ENCODE measurements at regions not wholly inside any gene's neighbourhood (a gene's known extent, or its start where the extent isn't known, plus 50 kb on each side); places are given as distances from the start of the nearest gene placed in this dataset.

DNA sequence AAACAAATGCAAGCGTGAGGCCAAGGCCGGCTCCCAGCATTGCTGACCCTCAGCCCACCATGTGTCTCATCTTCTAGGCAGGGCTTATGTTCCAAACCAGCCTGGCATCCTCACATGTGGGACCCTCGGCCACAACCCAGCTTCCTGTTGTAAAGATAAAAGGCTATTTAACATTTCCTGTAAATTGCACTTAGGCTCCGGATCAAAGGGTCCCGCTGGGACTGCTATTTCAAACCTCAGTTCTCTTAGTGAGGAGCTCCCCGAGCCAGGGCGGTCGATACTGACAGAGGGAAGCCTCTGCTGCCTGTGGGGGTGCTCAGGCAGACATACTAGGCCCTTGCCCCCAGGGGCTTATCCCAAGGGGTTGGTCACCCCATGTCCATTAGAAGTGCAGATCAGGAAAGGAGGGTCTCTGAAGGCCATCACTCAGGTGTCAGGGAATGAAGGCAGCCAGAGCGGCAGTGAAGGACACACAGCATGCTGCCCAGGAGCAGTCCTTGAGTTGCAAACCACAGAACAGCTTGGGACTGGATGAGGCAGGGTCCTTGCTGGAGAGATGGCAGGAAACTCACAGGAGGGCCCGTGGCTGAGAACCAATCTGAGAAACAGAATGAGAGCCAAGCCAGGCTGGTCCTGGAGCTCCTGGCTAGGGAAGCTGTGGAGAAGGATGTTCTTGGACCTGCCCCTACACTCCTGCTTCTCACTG lies 239.9 kb downstream of the TLE3 start:
- TF ChIP-seq, protein P1, sequence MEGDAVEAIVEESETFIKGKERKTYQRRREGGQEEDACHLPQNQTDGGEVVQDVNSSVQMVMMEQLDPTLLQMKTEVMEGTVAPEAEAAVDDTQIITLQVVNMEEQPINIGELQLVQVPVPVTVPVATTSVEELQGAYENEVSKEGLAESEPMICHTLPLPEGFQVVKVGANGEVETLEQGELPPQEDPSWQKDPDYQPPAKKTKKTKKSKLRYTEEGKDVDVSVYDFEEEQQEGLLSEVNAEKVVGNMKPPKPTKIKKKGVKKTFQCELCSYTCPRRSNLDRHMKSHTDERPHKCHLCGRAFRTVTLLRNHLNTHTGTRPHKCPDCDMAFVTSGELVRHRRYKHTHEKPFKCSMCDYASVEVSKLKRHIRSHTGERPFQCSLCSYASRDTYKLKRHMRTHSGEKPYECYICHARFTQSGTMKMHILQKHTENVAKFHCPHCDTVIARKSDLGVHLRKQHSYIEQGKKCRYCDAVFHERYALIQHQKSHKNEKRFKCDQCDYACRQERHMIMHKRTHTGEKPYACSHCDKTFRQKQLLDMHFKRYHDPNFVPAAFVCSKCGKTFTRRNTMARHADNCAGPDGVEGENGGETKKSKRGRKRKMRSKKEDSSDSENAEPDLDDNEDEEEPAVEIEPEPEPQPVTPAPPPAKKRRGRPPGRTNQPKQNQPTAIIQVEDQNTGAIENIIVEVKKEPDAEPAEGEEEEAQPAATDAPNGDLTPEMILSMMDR (IDR thresholded peaks at IDR 0.05; ENCODE audit: borderline replicate concordance, insufficient read depth, low read depth, low read length): no peak

DNA sequence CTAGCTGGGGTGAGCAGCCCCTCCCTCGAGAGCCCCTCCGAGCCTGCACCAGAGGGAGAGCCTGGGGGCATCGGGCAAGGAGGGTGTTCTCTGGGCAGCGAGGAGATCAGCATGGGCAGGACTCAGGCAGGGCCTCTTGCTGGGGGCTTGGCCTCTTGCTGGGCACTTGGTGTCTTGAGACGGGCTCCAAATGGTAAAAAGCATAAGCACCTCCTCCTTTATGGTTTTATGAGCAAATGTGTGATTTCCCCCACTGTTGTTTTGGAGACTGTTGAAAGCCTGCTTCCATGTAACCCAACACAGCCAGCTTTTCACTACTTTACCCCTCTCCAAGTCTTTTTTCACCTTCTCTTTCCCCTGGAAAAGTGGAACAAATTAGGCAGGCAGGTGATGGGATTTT lies 239.3 kb downstream of the TLE3 start:
- no peak overlapping the region for H3K4me3 ChIP-seq (ENCODE audit: low read depth, low read length)
- TF ChIP-seq, protein P1 (IDR thresholded peaks at IDR 0.05; ENCODE audit: borderline replicate concordance, insufficient read depth, low read depth, low read length): no peak

More for the DNA sequence above, 239.9 kb downstream of the TLE3 start:
- H3K4me3 ChIP-seq (ENCODE audit: low read depth, low read length): no peak overlapping the region

DNA sequence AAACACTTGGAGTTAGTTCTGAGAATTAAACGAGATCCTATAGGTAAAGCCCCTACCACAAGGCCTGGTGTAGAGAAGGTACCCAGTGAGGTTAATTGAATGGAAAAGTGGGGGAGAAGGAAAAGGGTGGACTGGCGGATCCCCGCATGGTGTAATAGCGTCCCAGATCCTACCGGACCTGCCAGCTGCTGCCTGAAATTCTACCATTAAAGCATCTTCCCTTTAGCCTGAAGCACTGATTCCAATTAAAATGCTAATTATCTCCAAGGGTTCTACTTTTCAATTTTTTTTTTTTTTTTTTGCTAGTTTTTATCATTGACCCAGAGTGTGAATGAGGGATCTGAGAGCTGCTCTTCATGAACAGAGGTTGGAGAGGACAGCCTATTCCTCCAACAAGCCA lies 237.9 kb downstream of the TLE3 start:
- H3K4me3 ChIP-seq (ENCODE audit: low read depth, low read length): no peak overlapping the region
- TF ChIP-seq, protein P1 (IDR thresholded peaks at IDR 0.05; ENCODE audit: borderline replicate concordance, insufficient read depth, low read depth, low read length): no peak

DNA sequence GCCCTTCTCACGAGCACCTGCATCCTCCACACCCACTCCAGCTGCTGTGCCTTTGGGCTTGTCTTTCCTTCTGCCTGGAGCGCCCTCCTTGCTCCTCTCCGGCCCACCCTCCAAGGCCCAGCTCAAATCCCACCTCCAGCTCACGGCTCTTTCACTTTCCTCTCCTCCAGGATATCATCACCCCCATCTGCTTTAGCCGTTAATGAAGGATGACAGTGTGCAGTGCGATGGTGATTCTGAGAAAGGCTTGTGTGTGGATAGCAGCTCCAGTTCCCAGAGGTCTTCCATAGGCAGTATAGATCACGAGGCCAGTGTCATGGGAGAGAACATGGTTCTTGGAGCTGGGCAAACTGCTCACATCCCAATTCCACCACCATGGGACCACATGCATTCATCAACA lies 237.4 kb downstream of the TLE3 start:
- no peak overlapping the region for H3K4me3 ChIP-seq (ENCODE audit: low read depth, low read length)
- TF ChIP-seq, protein P1 (IDR thresholded peaks at IDR 0.05; ENCODE audit: borderline replicate concordance, insufficient read depth, low read depth, low read length): no peak

DNA sequence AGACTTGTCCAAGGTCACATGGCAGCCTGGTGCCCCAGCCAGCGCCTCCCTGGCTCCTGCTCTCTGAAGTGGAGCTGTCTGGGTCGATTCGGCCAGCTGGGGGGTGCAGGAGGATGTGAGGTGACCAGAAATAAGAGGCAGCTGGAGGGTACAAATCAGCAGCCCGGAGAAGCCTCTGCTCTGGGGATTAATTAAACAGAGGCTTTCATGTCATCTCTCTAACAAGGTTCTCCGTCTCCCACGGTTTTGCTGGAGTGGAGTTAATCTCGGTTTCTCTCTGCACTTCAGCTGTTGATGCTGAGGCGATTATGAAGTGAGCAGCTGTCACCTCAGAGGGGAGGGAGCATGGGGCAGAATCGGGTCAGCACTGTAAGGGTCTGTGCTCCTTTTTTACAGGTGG lies 236.8 kb downstream of the TLE3 start:
- H3K4me3 ChIP-seq (ENCODE audit: low read depth, low read length): no peak overlapping the region
- TF ChIP-seq, protein P1 (IDR thresholded peaks at IDR 0.05; ENCODE audit: borderline replicate concordance, insufficient read depth, low read depth, low read length): no peak

DNA sequence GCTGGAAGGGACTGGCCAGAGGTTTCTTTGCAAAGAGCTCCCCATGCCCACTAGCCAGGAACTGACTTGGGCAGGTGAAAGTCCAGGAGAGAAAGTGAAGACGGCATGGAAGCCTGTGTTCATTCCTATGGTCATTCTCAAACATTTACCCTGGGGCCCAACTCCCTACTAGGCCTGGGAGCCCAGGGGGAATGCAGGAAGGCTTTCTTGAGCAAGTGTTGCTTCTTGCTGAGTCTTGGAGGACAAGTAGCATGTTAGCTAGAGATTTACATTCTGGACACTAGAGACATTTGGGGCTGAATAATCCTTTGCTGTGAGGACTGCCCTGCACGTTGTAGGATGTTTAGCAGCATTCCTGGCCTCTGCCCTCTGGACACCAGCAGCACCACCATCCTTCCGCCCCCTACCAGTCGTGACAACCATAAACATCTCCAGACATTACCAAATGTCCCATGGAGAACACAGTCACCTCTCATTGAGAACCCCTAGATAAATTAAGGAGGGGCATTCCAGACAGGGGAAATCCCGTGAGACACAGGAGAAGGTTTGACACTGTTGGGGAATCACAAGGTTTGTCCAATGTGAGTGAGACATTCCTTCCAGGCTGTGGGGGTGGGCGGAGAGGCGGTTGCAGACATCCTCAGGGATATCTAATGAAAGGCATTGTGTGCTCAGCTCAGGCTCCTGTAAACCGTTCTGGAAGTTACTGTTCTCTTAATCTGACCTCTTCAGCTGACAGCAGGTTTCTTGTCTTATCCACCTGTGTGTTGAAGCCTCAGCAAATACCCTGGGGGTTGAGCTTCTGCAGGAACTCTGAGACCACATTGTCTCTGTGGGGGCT lies 236.2 kb downstream of the TLE3 start:
- TF ChIP-seq, protein P1 (IDR thresholded peaks at IDR 0.05; ENCODE audit: borderline replicate concordance, insufficient read depth, low read depth, low read length): no peak
- H3K4me3 ChIP-seq (ENCODE audit: low read depth, low read length): no peak overlapping the region
